ENCODE measurements at regions not wholly inside any gene's neighbourhood (a gene's known extent, or its start where the extent isn't known, plus 50 kb on each side); places are given as distances from the start of the nearest gene placed in this dataset.

GRCh38 chr12:71069311-71069710, 88.5 kb downstream of the TSPAN8 start:
- dilution Hi-C loops (cut with MboI; ENCODE audit: extremely low pct_ligation_motif_present, low sequenced_read_pairs): no loop called here
- no peaks in the 10 kb centered on the region for H3K79me2 ChIP-seq (ENCODE audit: control insufficient read depth, insufficient read depth, low read length)
- no peaks in the 10 kb centered on the region for H4K20me1 ChIP-seq (ENCODE audit: control insufficient read depth, extremely low read depth, insufficient read depth, low read length)
- FAIRE-seq (no peak), DNase-seq (ENCODE audit: low read depth, low spot score) (no peak)
- no peak overlapping the region for H3K4me3 ChIP-seq (ENCODE audit: control insufficient read depth in 2 of 3, extremely low read depth in 1 of 3, insufficient read depth in 2 of 3, low read depth in 1 of 3, low read length in 3 of 3)
- no peaks in the 10 kb centered on the region for H3K36me3 ChIP-seq (ENCODE audit: control insufficient read depth in 2 of 2, extremely low read depth in 1 of 2, insufficient read depth in 2 of 2, low read length in 2 of 2)
- no peaks in the 10 kb centered on the region for H3K4me1 ChIP-seq (ENCODE audit: control insufficient read depth, extremely low read depth, insufficient read depth, low read length)
- no peak overlapping the region for H2AFZ ChIP-seq (ENCODE audit: control insufficient read depth, low read length)
- H3K4me2 ChIP-seq (ENCODE audit: control insufficient read depth, extremely low read depth, insufficient read depth, low read depth, low read length): no peak overlapping the region
- H3K9me3 ChIP-seq (ENCODE audit: control insufficient read depth, low read depth, low read length): no peaks in the 10 kb centered on the region
- H3K27me3 ChIP-seq (ENCODE audit: control insufficient read depth, extremely low read depth, insufficient read depth, low read length): no peaks in the 10 kb centered on the region
- H3K9me1 ChIP-seq (ENCODE audit: control insufficient read depth, extremely low read depth, insufficient read depth, low read length): no peaks in the 10 kb centered on the region
- H3K27ac ChIP-seq (ENCODE audit: control insufficient read depth, insufficient read depth, low read length): no peak overlapping the region
- TF ChIP-seq EZH2 (IDR thresholded peaks at IDR 0.05; ENCODE audit: low read length) (no peak), CTCF (optimal IDR thresholded peaks at IDR 0.05 in 1 of 3, IDR thresholded peaks at IDR 0.05 in 1 of 3, conservative IDR thresholded peaks at IDR 0.05 in 1 of 3; ENCODE audit: extremely low read depth in 1 of 3, insufficient read depth in 2 of 3, low read length in 3 of 3) (no peak)
- H3K9ac ChIP-seq (ENCODE audit: control insufficient read depth, extremely low read depth, insufficient read depth, low read length): no peak overlapping the region

DNA sequence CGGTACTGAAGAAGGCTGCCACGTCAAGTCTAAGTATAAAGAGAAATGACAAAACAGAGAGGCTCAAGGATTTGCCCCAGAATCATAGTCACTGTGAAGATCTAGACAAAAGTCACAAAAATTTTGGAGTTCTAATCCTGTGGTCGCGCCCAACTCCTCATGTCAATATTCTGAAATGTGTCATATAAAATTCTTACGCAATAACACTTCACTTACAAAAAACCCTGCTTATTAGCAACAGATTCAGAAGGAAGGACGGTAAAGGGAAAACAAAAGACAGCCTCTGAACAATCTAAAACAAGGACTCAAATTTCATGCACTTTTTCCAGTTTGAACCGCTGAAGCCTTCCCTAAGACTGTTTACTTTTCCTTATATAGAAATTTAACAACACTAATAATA, 94.7 kb downstream of the TSPAN8 start:
- no peaks in the 10 kb centered on the region for H3K27me3 ChIP-seq (ENCODE audit: control insufficient read depth, extremely low read depth, insufficient read depth, low read length)
- FAIRE-seq: no peak
- no peaks in the 10 kb centered on the region for H3K4me1 ChIP-seq (ENCODE audit: control insufficient read depth, extremely low read depth, insufficient read depth, low read length)
- no peak for DNase-seq (ENCODE audit: low read depth, low spot score)
- no peak overlapping the region for H3K27ac ChIP-seq (ENCODE audit: control insufficient read depth, insufficient read depth, low read length)
- H4K20me1 ChIP-seq (ENCODE audit: control insufficient read depth, extremely low read depth, insufficient read depth, low read length): no peaks in the 10 kb centered on the region
- dilution Hi-C loops (cut with MboI; ENCODE audit: extremely low pct_ligation_motif_present, low sequenced_read_pairs): no loop called here
- no peaks in the 10 kb centered on the region for H3K36me3 ChIP-seq (ENCODE audit: control insufficient read depth in 2 of 2, extremely low read depth in 1 of 2, insufficient read depth in 2 of 2, low read length in 2 of 2)
- no peaks in the 10 kb centered on the region for H3K9me1 ChIP-seq (ENCODE audit: control insufficient read depth, extremely low read depth, insufficient read depth, low read length)
- no peak overlapping the region for H3K9ac ChIP-seq (ENCODE audit: control insufficient read depth, extremely low read depth, insufficient read depth, low read length)
- no peak overlapping the region for H3K4me2 ChIP-seq (ENCODE audit: control insufficient read depth, extremely low read depth, insufficient read depth, low read depth, low read length)
- H3K4me3 ChIP-seq (ENCODE audit: control insufficient read depth in 2 of 3, extremely low read depth in 1 of 3, insufficient read depth in 2 of 3, low read depth in 1 of 3, low read length in 3 of 3): no peak overlapping the region
- no peaks in the 10 kb centered on the region for H3K9me3 ChIP-seq (ENCODE audit: control insufficient read depth, low read depth, low read length)
- no peak overlapping the region for H2AFZ ChIP-seq (ENCODE audit: control insufficient read depth, low read length)
- TF ChIP-seq CTCF (optimal IDR thresholded peaks at IDR 0.05 in 1 of 3, IDR thresholded peaks at IDR 0.05 in 1 of 3, conservative IDR thresholded peaks at IDR 0.05 in 1 of 3; ENCODE audit: extremely low read depth in 1 of 3, insufficient read depth in 2 of 3, low read length in 3 of 3) (no peak), EZH2 (IDR thresholded peaks at IDR 0.05; ENCODE audit: low read length) (no peak)
- H3K79me2 ChIP-seq (ENCODE audit: control insufficient read depth, insufficient read depth, low read length): no peaks in the 10 kb centered on the region

All from keratinocyte (primary cell).